Stimulated activated CD4-positive, alpha-beta T cell treated with anti-CD3 and anti-CD28 coated beads, Interleukin-2, amount 100 ng/mL, for 4 hours (primary cell): ENCODE measurements at regions not wholly inside any gene's neighbourhood (a gene's known extent, or its start where the extent isn't known, plus 50 kb on each side); places are given as distances from the start of the nearest gene placed in this dataset.
"Not testable (repeated sequence)": the region's sequence is repeated elsewhere in the genome, so short reads cannot be mapped to it uniquely, and the experiment has no call there.

Experiments used
- DNase-seq: peaks from one replicate; pipeline ENCODE4 v3.0.0-alpha.2; 2020; ENCODE audit warnings: low read depth

DNA sequence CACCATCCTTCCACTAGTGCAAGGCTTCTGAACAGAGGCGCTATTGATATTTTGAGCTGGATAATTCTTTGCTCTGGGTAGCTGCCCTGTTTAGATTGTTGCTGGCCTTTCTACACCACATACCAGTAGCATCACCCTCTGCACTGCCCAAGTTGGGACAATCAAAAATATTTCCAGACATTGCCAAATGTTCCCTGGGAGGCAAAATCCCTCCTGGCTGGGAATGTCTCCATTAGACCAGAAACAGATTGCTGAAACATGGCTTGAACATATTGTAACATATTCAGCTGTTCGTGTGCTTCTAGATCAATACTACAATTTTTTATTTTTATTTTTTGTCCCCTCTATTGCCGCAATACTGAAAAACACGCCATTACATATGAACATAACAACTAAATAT is 174.6 kb downstream of the ABCA8 start:
- no peak for DNase-seq

DNA sequence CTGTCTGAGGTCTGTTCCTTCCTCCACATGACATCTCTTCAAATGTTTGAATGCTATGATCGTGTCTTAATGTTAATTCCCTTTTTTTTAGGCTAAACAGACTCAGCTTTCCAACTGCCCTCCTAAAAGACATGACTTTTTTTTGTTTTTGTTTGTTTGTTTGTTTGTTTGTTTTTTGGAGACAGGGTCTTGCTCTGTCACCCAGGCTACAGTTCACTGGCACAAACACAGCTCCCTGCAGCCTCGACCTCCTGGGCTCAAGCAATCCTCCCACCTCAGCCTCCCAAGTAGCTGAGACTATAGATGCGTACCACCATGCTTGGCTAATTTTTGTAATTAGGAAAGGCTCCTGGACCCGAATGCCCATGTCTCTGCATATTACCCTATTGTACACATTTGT is 176.5 kb downstream of the ABCA8 start:
- DNase-seq, result no peak

DNA sequence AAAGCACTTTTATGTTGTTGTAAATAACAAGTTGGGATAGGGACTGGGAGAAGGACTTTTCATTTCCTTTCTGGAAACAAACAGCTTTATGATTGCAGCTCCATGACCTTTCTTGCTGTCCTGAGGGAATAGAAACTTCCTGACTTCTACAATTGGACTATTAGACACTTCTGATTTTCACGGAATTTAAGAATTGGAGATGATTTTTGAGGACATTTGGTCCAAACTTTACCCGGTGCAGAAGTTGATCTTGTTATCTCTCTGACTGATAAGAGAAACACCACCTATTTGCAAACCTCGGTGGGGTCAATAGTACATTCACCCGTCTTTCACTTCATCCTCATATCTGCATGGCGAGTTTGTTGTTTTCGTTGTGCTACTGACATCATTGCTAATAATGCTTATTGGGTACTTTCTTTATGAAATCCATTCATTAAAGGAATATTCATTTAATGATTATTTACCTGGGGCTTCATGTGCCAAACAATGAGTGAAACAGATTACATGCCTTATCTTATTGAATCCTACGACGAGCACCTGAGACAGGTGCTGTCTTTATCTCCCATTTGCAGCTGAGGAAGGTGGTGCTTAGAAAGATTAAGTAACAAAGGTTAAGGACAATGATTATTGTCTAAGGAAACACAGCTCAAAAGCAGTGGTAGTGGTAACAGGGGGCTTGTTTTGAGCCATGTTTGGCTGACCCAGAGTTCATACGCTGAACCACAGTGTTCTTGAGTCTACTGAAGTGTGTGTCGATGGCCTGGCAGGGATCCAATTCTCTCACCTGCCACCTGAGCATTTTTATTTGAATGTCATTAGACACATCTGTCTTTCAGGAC is 176.9 kb upstream of the FAM20A start:
- DNase-seq, result no peak

DNA sequence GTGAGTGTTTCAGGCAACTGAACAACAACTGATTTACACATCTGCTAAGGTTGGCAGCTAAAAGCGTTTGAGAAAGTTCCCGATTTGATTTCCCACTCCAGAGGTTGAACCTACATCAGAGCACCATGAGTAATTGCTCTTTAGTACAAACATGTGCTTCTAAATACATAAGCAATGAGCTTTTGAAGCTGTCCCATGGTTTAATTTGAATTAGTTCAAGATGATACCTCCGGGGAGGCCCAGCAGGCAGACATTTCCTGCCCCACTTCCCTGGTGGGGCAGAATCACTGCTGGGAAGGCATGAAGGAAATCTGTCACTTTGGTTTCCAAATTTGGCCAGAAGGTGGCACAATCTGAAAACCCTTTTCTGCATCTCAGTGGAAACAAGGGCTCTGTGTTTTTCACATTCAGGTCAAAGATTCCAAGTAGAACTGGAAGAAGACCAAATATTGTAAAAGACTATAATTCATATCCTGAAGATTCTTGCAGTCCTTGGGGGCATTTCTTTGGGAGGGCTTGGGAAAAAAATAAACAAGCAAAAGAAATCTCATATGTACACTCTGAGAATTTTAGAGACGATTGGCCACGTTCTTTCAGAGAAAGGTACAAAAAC is 176.2 kb upstream of the FAM20A start:
- no peak for DNase-seq

DNA sequence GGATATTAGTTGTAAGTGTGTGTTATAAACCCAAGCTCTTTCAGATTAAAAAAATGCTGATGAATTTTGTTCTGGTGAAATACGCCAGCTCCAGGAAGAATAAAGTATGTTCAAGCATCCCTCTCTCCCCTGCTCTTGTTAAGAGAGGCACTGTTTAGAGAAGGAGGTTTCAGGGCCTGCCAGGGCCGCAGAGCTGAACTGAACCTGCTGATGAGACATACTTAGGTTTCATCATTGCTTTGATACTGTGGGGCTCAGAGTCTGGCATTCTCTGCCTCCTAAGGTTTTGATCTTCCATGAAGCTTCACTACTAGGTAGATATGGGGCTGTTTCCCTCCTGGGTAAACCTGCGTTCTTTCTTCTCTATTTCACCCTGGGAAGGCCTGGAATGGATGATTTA is 175.3 kb upstream of the FAM20A start:
- DNase-seq, result no peak

DNA sequence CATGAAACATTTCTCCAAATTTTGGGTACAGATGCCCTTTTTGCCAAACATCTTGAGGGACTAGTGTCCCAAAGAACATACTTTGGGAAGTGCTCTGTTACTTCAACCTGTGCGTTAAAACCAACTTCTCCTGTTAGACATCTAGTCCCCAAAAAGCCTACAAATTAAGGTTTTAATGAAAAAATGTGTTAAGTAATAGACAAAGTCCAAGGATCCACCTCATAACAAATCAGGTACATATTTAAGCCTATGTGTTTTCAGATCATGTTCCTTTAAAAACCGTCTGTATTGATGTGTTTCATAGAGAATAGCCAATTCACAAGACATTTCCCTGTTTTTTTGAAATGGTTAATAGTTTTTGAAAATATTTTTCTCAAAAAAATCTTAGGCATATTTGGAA is 174.8 kb upstream of the FAM20A start:
- DNase-seq, result no peak

DNA sequence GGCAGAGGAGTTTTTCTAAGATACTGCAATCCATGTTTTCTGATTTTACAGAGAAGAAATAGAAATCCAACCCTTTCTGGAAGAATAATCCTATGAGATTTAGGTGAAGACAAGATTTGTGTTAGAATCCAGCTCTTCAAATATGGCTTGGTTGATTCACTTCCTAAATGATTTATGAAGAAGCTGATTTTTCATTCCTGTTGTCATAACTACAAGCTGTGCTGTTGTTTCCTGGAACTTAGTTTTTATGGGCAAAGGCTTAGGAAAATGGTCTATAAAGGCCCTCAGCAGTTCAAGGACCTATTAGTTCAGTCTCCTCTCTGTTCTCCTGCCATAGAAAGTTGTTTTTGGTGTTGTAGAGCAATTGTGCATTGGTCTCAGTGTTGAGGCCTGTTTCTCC is 174.2 kb upstream of the FAM20A start:
- no peak for DNase-seq

DNA sequence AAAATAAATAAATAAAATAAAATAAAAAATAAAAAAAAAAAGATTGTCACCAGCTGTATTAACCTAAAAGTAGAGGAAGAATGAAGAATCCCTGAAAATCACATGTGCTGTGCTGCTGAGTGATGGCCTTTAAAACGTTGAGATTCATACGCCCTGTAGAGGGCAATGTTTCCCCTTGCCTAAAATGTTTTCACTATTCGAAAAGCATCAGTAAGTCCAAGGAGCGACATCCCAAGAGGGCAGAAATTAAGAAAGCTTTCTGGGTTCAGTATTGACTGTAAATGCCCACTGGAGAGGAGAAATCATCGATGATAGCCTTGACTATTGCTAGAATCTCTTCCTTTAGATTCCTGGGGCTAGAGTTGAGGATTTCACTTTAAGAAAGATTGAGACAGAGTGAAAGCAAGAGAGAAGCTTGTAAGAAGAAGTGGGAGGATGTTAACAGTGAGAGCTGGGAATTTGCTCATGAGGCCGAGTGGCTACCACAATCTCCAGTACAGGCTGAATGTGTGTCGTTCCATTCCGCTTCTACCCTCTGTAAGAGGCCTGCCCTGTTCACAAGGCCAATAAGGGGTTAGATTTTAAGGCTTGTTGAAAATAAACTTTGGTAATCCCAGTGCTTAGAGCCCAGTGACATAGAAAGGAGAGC is 170.8 kb upstream of the FAM20A start:
- DNase-seq, result no peak

DNA sequence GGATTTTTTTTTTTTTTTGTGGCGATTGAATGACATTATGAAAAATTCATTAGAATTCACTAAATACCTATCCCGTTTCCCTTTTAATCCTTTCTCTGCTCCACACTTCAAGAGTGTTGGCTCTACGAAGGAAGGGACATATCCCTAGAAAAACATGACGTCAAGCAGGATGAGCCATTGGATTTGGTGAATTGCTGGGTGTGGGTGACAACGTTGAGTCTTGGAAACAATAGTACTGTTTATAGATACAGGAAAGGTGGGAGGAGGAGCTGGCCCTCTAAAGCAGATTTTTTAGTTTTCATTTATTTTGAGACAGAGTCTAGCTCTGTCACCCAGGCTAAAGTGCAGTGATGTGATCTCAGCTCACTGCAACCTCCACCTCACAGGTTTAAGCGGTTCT is 167.6 kb upstream of the FAM20A start:
- no peak for DNase-seq

DNA sequence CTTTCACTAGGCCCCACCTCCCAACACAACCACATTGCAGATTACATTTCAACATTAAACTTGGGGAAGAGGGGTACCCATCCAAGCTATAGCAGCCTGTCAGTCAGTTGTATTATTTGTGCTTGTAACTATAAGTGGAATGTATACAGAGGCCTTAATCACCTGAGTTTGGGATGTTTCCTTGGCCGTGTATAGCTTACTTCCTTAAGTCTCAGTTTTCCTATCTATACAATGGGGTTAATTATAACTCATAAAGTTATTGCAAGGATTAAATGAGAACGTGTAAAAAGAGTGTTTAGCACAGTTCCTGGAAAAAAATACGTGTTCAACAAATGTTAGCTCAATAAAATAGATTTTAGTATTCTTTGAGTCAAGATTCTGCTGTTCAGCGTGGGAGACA is 165.5 kb upstream of the FAM20A start:
- no peak for DNase-seq

DNA sequence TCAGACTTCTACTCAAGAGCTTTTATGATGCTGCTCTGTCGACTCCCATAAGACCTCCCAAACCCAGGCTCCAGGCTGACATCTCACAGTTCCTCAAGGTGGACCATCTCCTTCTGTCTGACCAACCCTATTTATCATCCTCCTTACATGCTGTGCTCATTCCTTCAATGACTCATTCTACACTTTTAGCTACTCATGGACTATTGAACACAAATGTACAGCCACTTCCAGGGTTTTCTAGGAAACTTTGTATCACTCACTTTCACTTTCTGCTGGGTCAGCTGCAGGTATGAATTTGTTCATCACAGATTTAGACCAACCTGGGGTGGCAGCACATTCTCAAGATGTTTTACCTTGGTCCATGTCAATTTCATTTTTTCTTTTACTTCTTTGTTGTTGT is 162.4 kb upstream of the FAM20A start:
- no peak for DNase-seq

DNA sequence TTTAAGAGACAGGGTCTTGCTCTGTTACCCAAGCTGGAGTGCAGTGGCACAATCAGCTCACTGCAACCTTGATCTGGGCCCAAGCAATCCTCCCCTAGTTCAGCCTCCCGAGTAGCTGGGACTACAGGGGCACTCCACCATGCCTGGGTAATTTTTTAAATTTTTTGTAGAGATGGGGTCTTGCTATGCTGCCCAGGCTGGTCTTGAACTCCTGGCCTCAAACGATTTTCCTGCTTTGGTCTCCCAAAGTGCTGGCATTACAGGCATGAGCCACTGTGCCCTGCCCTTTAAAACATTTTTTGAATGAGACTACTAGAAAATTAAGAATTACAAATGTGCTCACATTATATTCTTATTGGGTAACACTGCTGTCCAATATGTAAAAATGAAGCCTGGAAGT is 161.7 kb upstream of the FAM20A start:
- DNase-seq, result no peak

DNA sequence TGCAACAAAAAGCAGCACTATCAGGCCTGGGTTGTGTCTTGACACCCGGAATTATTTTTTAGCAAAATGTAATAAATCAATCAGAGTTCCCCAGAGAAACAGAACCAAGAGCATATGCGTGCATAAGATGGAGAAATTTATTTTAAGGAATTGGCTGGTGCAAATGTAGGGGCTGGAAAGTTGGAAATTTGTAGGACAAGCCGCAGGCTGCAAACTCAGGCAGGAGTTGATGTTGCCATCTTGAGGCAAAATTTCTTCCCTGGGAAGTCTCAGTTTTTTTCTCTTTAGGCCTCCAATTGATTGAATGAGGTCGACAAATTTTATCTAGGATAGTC is 158.9 kb upstream of the FAM20A start:
- DNase-seq, result no peak

DNA sequence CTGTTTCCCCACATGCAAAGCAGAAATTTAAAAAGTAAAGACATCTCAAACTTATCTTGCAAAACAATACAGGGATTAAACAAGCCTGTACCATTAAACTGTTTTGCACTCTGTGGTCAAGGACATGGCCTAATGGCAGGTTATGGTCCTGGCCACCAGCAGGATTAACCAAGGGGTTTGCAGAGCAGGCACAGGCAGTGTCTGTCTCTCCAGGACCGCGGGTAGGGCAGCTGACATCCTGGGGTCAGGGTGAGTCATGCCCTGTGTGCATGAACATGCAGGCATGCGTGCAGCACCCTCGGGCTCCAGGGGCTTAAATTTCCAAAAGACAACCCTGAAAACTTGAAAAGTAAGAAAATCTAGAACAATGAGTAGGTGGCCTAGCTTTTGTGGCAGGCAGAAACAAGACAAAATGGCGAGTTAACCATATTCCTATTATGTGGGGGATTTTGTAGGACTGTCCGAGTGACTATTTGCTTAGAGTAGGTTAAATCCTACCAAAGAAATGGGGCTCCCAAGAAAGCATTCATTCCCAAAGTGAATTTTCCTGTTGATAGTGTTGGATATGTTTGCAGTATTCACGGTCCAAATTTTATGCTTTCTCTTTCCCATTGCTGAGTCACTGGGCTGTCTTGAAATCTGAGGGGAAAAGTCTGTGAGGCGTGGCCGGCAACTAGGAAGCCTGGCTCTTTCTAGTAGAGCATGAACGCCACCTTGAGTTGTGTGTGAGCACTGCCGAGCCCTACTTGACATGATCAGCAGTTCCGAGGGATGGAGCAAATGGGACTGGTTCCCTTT is 158.4 kb upstream of the FAM20A start:
- DNase-seq, result peak; percentile 10

DNA sequence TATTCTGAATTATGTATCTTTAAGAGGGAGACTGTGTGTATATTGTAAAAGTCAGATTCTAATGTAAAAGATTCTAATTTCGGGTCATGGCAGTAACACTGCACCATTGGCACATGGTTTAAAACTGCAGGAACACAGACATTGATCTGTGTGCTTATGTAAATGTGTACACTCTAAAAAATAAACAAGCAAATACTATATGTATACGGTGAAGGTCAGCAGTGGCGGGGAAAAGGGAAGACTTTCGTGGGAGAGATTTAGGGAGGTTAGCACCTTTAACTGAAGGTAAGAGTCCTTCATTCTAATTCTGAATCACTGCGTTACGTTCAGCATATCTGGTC is 157.8 kb upstream of the FAM20A start:
- DNase-seq, result no peak

DNA sequence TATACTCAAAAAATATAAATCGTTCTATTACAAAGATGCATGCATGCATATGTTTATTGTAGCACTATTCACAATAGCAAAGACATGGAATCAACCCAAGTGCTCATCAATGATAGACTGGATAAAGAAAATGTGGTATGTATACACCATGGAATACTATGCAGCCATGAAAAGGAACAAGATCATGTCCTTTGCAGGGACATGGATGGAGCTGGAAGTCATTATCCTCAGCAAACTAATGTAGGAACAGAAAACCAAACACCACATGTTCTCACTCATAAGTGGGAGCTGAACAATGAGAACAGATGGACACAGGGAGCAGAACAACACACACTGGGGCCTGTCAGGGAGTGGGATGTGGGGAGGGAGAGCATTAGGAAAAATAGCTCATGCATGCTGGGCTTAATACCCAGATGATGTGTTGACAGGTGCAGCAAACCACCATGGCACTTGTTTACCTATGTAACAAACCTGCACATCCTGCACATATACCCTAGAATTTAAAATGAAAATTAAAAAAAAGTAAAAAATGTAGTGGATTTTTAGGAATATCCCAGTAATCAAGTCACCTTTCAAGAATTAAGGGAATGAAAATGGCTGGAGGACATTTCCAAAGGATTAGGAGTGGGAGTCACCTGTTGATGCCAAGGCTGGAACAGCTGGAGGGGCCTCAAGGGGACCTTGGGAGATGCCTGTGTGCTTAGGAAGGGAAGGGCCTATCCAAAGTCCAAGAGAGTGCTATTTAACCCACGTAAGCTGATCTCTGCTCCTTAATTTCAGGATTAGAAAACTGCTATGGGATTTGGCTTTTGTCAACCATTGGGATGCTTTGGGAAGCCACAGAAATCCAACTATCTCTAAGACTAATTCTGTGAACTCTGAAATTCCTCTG is 156.9 kb upstream of the FAM20A start:
- not testable (repeated sequence) for DNase-seq

DNA sequence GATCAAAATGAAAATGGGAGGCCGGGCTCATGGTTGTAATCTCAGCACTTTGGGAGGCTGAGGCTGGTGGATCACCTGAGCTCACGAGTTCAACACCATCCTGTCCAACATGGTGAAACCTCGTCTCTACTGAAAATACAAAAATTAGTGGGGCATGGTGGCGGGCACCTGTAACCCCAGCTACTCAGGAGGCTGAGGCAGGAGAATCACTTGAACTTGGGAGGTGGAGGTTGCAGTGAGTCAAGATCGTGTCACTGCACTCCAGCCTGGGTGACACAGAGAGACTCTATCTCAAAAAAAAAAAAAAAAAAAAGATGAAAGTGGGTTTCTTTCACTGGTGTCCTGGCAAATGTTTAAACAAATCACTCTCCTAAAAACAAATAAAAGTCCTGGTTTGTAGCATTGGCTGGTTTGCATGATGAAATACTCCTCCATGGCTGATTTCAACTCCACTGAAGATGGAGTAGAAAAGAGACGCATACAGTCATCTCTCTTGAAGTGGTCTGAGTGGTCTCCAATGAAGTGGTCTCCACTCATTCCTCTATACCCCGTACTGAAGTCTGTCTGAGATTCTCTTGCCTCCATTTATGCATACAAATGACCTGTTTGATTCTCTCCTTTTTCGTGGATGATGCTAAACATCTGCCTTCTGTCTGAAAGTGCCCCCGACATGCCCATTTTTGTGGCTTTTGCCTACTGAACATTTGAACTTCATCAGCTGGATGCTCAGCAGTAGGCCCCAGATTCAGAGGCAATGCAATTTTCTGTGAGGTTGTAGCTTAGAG is 153.0 kb upstream of the FAM20A start:
- no peak for DNase-seq

DNA sequence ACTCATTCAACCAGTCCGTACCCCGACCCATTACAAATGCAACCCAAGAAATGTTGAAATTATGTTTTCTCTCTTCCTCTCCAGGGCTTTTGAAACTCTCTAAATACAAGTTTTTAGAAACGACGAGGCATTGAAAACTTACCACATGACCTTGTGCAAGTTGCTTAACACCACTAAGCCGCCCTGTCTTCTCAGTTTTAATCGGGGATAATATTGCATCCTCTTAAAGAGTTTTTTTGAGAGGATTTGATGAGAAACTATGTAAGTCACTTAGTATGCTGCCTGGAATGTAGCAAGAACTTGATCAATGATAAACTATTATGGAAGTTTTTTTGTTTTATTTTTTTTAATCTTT is 149.0 kb upstream of the FAM20A start:
- DNase-seq, result no peak

DNA sequence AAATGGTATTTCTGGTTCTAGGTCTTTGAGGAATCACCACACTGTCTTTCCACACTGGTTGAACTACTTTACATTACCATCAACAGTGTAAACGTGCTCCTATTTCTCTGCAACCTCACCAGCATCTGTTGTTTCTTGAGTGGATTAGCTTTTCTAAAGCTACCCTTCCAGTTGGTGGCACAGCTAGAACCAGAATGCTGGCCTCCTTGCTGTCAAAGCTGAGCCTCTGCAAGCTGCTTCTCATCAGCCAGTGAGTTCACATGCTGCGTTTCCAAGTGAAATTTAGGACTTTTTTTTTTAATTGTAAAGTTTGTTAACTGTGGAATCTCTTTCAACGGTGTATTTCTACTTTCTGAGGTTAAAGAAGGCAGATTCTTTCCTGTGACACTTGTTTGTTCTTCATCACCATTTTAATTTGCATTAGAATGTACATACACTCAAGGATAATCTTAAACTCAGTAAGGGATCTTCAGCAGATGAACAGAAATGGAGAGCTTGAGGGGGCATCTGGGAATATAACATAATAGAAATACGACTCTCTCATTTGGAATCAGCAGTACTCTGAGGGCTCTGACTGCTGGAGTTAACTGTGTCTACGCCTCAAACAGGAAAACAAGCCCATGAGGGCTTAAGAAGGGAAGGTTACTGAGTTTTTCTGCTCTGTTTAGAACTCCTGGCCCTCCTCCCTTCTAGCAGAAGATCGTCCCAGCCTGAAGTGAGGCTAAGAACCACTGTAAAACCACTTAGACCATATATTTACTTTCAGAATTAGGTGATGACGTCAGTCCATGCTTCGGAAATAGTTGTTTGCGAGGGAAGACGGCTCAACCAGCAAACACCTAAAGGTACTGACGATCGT is 148.4 kb upstream of the FAM20A start:
- no peak for DNase-seq

DNA sequence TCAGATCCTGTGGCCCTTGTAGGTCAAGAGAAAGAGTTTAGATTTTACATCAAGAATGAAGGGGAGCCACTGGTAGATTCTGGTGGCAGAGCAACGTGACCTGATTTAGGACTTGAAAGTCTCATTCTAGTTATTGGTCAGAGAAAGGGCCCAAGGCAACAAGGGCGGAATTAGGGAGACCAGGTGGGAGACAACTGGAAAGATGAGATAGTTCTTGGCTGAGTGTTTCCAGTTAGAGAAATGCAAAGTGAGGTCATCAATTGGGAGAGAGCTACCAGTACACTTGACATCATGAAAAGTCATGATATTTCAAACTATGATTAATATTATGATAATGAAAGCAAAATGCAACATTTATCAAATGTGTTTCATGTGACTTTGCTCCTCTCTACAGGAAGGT is 147.2 kb upstream of the FAM20A start:
- no peak for DNase-seq
